ENCODE measurements at regions not wholly inside any gene's neighbourhood (a gene's known extent, or its start where the extent isn't known, plus 50 kb on each side); places are given as distances from the start of the nearest gene placed in this dataset.

DNA sequence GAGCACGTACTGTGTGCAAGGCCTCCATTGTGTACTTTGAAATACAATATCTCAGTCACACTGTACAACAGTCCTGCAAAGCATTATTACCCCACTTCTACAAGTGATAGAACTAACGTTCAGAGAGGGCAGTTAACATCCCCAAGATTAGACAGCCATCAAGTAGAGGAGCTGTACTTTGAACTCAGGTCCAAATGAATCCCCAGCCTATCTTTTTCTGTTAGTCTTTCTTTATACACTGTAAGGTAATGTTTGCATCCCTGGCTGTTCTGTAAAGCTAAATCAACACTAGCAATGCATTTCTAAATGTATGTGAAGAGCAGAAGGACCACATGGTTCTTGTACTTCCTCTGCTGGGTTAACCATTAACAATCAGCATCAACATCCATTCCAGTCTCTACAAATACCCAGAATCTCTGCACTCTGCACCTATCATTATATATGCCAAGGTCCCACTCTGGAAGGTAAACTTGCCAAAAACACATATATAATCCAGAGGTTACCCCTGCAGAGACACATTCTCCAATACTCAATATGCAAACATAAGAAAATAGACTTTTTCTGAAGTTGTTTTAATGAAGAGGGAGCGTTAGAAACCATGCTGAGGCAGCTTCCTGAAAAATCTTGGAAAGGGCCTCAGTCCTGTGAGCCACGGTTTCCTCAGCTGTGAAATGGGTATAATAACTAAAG, 182.3 kb downstream of the MZT1 start (continued):
- TF ChIP-seq NKX3-1 (CRISPR knock-in tag; IDR thresholded peaks at IDR 0.05) (no peak), GABPA (IDR thresholded peaks at IDR 0.05; ENCODE audit: low read depth, low read length) (no peak), GABPA (CRISPR knock-in tag; IDR thresholded peaks at IDR 0.05; ENCODE audit: low read depth) (peak; percentile 63), ZNF451 (CRISPR knock-in tag; IDR thresholded peaks at IDR 0.05) (no peak), FOXA3 (CRISPR knock-in tag; IDR thresholded peaks at IDR 0.05) (peak; percentile 89), ZNF646 (CRISPR knock-in tag; IDR thresholded peaks at IDR 0.05) (no peak), MXD1 (CRISPR knock-in tag; IDR thresholded peaks at IDR 0.05) (no peak), ZNF569 (CRISPR knock-in tag; IDR thresholded peaks at IDR 0.05; ENCODE audit: borderline replicate concordance) (no peak), REXO4 (CRISPR knock-in tag; IDR thresholded peaks at IDR 0.05; ENCODE audit: borderline replicate concordance) (no peak), KLF13 (CRISPR knock-in tag; IDR thresholded peaks at IDR 0.05) (no peak), SMARCE1 (IDR thresholded peaks at IDR 0.05; ENCODE audit: borderline replicate concordance) (no peak), TCF12 (IDR thresholded peaks at IDR 0.05) (no peak), TCF12 (CRISPR knock-in tag; IDR thresholded peaks at IDR 0.05) (peak; percentile 64; the same call in 1 of the 2 replicates), GATAD1 (CRISPR knock-in tag; IDR thresholded peaks at IDR 0.05) (no peak)
- TF ChIP-seq, protein P1, sequence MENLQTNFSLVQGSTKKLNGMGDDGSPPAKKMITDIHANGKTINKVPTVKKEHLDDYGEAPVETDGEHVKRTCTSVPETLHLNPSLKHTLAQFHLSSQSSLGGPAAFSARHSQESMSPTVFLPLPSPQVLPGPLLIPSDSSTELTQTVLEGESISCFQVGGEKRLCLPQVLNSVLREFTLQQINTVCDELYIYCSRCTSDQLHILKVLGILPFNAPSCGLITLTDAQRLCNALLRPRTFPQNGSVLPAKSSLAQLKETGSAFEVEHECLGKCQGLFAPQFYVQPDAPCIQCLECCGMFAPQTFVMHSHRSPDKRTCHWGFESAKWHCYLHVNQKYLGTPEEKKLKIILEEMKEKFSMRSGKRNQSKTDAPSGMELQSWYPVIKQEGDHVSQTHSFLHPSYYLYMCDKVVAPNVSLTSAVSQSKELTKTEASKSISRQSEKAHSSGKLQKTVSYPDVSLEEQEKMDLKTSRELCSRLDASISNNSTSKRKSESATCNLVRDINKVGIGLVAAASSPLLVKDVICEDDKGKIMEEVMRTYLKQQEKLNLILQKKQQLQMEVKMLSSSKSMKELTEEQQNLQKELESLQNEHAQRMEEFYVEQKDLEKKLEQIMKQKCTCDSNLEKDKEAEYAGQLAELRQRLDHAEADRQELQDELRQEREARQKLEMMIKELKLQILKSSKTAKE (CRISPR knock-in tag; IDR thresholded peaks at IDR 0.05; ENCODE audit: borderline replicate concordance) = no peak
- TF ChIP-seq, protein P2, sequence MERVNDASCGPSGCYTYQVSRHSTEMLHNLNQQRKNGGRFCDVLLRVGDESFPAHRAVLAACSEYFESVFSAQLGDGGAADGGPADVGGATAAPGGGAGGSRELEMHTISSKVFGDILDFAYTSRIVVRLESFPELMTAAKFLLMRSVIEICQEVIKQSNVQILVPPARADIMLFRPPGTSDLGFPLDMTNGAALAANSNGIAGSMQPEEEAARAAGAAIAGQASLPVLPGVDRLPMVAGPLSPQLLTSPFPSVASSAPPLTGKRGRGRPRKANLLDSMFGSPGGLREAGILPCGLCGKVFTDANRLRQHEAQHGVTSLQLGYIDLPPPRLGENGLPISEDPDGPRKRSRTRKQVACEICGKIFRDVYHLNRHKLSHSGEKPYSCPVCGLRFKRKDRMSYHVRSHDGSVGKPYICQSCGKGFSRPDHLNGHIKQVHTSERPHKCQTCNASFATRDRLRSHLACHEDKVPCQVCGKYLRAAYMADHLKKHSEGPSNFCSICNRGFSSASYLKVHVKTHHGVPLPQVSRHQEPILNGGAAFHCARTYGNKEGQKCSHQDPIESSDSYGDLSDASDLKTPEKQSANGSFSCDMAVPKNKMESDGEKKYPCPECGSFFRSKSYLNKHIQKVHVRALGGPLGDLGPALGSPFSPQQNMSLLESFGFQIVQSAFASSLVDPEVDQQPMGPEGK (CRISPR knock-in tag; IDR thresholded peaks at IDR 0.05) = peak; percentile 20; the same call in 1 of the 2 replicates
- TF ChIP-seq, protein P3, sequence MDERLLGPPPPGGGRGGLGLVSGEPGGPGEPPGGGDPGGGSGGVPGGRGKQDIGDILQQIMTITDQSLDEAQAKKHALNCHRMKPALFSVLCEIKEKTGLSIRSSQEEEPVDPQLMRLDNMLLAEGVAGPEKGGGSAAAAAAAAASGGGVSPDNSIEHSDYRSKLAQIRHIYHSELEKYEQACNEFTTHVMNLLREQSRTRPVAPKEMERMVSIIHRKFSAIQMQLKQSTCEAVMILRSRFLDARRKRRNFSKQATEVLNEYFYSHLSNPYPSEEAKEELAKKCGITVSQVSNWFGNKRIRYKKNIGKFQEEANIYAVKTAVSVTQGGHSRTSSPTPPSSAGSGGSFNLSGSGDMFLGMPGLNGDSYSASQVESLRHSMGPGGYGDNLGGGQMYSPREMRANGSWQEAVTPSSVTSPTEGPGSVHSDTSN (CRISPR knock-in tag; IDR thresholded peaks at IDR 0.05) = no peak
